ENCODE measurements at regions not wholly inside any gene's neighbourhood (a gene's known extent, or its start where the extent isn't known, plus 50 kb on each side); places are given as distances from the start of the nearest gene placed in this dataset.

DNA sequence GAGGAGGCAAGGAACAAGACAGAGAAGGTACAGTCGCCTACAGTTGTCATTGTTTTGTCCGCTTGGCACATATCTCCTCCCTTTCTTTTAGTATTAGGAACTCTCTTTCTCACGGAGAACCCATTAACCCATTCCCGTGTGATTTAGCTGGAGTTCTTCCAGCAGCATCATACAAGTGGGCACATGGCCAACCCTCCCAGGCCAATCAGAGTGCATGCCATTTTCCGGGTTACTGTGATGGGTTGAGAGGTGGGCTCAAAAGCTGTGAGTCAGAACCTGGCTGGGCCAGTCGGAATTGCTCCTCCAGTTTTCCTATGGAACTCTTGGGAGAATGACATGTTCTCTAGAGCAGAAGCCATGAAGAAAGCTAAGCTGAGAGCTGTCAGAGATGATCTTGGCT is 83.1 kb upstream of the SOD1 start:
- Histone ChIP-seq H3K27ac (ENCODE audit: low read depth, low read length) (no peak overlapping the region), H3K9me3 (ENCODE audit: insufficient read depth, low read depth, low read length) (peaks cover 4% of the 10 kb centered on the region), H2AFZ (ENCODE audit: low read depth, low read length) (no peak overlapping the region), H3K4me1 (ENCODE audit: insufficient read depth, low read length) (no peaks in the 10 kb centered on the region), H3K27me3 (ENCODE audit: insufficient read depth, low read length) (peaks cover 12% of the 10 kb centered on the region), H3K36me3 (ENCODE audit: insufficient read depth, low read length) (no peaks in the 10 kb centered on the region), H4K20me1 (ENCODE audit: insufficient read depth, low read length) (no peaks in the 10 kb centered on the region), H3K9ac (ENCODE audit: low read length) (no peak overlapping the region), H3K4me3 (ENCODE audit: insufficient read depth, low read depth, low read length) (no peak overlapping the region), H3K4me2 (ENCODE audit: low read length) (no peak overlapping the region), H3K79me2 (ENCODE audit: insufficient read depth, low read length) (no peaks in the 10 kb centered on the region)
- Mint-ChIP-seq H3K27ac (ENCODE audit: unreplicated experiment) (no peak overlapping the region), H3K36me3 (ENCODE audit: low read depth, unreplicated experiment) (no peaks in the 10 kb centered on the region), H3K4me3 (ENCODE audit: unreplicated experiment) (no peak overlapping the region), H3K27me3 (ENCODE audit: low read depth, unreplicated experiment) (peaks cover 11% of the 10 kb centered on the region), H3K9me3 (ENCODE audit: unreplicated experiment) (peaks cover 5% of the 10 kb centered on the region), H3K4me1 (ENCODE audit: low read depth, unreplicated experiment) (no peaks in the 10 kb centered on the region)
- DNase-seq (ENCODE audit: low read depth) (peak; percentile 35), FAIRE-seq (no peak)
- TF ChIP-seq, protein P1, sequence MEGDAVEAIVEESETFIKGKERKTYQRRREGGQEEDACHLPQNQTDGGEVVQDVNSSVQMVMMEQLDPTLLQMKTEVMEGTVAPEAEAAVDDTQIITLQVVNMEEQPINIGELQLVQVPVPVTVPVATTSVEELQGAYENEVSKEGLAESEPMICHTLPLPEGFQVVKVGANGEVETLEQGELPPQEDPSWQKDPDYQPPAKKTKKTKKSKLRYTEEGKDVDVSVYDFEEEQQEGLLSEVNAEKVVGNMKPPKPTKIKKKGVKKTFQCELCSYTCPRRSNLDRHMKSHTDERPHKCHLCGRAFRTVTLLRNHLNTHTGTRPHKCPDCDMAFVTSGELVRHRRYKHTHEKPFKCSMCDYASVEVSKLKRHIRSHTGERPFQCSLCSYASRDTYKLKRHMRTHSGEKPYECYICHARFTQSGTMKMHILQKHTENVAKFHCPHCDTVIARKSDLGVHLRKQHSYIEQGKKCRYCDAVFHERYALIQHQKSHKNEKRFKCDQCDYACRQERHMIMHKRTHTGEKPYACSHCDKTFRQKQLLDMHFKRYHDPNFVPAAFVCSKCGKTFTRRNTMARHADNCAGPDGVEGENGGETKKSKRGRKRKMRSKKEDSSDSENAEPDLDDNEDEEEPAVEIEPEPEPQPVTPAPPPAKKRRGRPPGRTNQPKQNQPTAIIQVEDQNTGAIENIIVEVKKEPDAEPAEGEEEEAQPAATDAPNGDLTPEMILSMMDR (IDR thresholded peaks at IDR 0.05; ENCODE audit: insufficient read depth, low read depth, low read length), result no peak
- no peak for TF ChIP-seq EZH2 (IDR thresholded peaks at IDR 0.05; ENCODE audit: insufficient read depth, low read length)

DNA sequence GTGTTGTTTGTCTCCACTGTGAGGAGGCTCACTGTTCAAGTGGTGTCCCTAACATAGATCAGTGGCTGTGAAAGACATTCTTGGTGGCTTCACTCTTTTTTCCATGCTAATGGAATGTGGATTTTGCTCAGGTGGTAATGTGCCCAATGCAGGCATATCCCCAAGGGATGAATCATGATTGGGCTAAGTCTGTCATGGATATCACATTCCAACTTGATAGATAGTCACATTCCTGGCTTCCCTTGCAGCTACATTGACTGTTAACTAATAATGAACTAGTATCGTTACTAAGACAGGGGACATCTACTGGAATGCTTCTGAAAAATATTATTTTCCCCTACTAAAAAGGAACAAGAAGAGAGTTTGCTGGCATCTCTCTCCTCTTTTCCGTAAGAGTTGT is 86.3 kb upstream of the SOD1 start:
- Mint-ChIP-seq H3K27me3 (ENCODE audit: low read depth, unreplicated experiment) (peaks cover 7% of the 10 kb centered on the region), H3K4me3 (ENCODE audit: unreplicated experiment) (no peak overlapping the region), H3K36me3 (ENCODE audit: low read depth, unreplicated experiment) (no peaks in the 10 kb centered on the region), H3K27ac (ENCODE audit: unreplicated experiment) (no peak overlapping the region), H3K9me3 (ENCODE audit: unreplicated experiment) (peaks cover 5% of the 10 kb centered on the region), H3K4me1 (ENCODE audit: low read depth, unreplicated experiment) (peaks cover 7% of the 10 kb centered on the region)
- Histone ChIP-seq H3K27ac (ENCODE audit: low read depth, low read length) (no peak overlapping the region), H4K20me1 (ENCODE audit: insufficient read depth, low read length) (no peaks in the 10 kb centered on the region), H3K27me3 (ENCODE audit: insufficient read depth, low read length) (peaks cover 5% of the 10 kb centered on the region), H2AFZ (ENCODE audit: low read depth, low read length) (no peak overlapping the region), H3K4me2 (ENCODE audit: low read length) (no peak overlapping the region), H3K9ac (ENCODE audit: low read length) (no peak overlapping the region), H3K9me3 (ENCODE audit: insufficient read depth, low read depth, low read length) (peaks cover 4% of the 10 kb centered on the region), H3K4me3 (ENCODE audit: insufficient read depth, low read depth, low read length) (no peak overlapping the region), H3K79me2 (ENCODE audit: insufficient read depth, low read length) (no peaks in the 10 kb centered on the region), H3K4me1 (ENCODE audit: insufficient read depth, low read length) (no peaks in the 10 kb centered on the region), H3K36me3 (ENCODE audit: insufficient read depth, low read length) (no peaks in the 10 kb centered on the region)
- no peak for FAIRE-seq
- no peak for DNase-seq (ENCODE audit: low read depth)
- TF ChIP-seq, protein P1 (IDR thresholded peaks at IDR 0.05; ENCODE audit: insufficient read depth, low read depth, low read length), result no peak
- no peak for TF ChIP-seq EZH2 (IDR thresholded peaks at IDR 0.05; ENCODE audit: insufficient read depth, low read length)

DNA sequence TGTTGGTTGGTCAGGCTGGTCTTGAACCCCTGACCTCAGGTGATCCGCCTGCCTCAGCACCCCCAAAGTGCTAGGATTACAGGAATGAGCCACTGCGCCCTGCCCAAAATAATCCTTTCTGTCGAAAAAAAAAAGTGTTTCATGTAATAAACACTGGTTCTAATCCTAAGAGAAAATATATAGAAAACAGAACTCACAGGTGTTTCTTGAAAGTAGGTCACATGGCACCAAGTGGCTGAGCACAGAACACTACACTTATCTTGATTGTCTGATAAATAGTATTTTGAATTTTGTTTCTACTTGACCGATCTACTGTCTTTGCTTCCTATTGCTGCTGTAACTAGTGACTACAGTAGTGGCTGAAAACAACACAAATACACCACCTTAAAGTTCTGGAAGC is 87.6 kb upstream of the SOD1 start:
- Mint-ChIP-seq H3K9me3 (ENCODE audit: unreplicated experiment) (peaks cover 5% of the 10 kb centered on the region), H3K4me3 (ENCODE audit: unreplicated experiment) (no peak overlapping the region), H3K27ac (ENCODE audit: unreplicated experiment) (no peak overlapping the region), H3K36me3 (ENCODE audit: low read depth, unreplicated experiment) (no peaks in the 10 kb centered on the region), H3K4me1 (ENCODE audit: low read depth, unreplicated experiment) (peaks cover 7% of the 10 kb centered on the region), H3K27me3 (ENCODE audit: low read depth, unreplicated experiment) (peaks cover 2% of the 10 kb centered on the region)
- H3K36me3 ChIP-seq (ENCODE audit: insufficient read depth, low read length), result no peaks in the 10 kb centered on the region
- no peaks in the 10 kb centered on the region for H4K20me1 ChIP-seq (ENCODE audit: insufficient read depth, low read length)
- TF ChIP-seq EZH2 (IDR thresholded peaks at IDR 0.05; ENCODE audit: insufficient read depth, low read length), result no peak
- TF ChIP-seq, protein P1 (IDR thresholded peaks at IDR 0.05; ENCODE audit: insufficient read depth, low read depth, low read length), result no peak
- no peak overlapping the region for H3K9ac ChIP-seq (ENCODE audit: low read length)
- no peaks in the 10 kb centered on the region for H3K79me2 ChIP-seq (ENCODE audit: insufficient read depth, low read length)
- peaks cover 4% of the 10 kb centered on the region for H3K9me3 ChIP-seq (ENCODE audit: insufficient read depth, low read depth, low read length)
- no peak overlapping the region for H3K4me2 ChIP-seq (ENCODE audit: low read length)
- no peak overlapping the region for H3K4me3 ChIP-seq (ENCODE audit: insufficient read depth, low read depth, low read length)
- no peaks in the 10 kb centered on the region for H3K27me3 ChIP-seq (ENCODE audit: insufficient read depth, low read length)
- H3K4me1 ChIP-seq (ENCODE audit: insufficient read depth, low read length), result no peaks in the 10 kb centered on the region
- no peak for FAIRE-seq
- no peak overlapping the region for H2AFZ ChIP-seq (ENCODE audit: low read depth, low read length)
- H3K27ac ChIP-seq (ENCODE audit: low read depth, low read length), result no peak overlapping the region
- DNase-seq (ENCODE audit: low read depth), result no peak

Measured in astrocyte (in vitro differentiated cells and primary cell).